ENCODE measurements at regions not wholly inside any gene's neighbourhood (a gene's known extent, or its start where the extent isn't known, plus 50 kb on each side); places are given as distances from the start of the nearest gene placed in this dataset.

DNA sequence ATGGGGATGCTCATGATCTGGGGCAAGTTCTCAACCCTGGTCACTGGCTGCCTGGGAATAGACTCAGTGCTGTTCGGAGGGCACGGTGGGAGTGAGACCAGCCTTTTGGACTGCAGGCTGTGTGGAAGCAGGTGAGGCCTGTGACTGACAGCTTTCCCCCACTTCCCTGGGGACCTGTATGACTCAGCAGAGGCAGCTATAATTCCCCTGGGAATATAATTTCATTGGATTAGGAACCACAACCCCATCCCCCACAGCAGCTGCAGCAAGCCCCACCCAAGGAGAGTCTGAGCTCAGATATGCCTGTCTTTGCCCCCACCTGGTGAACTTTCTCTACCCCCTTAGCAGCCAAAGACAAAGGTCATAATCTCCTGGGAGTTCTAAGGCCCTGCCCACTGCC, 408.6 kb downstream of the PPP3CA start:
- DNase-seq: no peak
- Mint-ChIP-seq H3K27ac (no peak overlapping the region), H3K27me3 (ENCODE audit: low read depth, poor library complexity) (no peaks in the 10 kb centered on the region), H3K4me1 (no peaks in the 10 kb centered on the region), H3K4me3 (no peak overlapping the region), H3K36me3 (ENCODE audit: low read depth) (no peaks in the 10 kb centered on the region), H3K9me3 (peaks cover 7% of the 10 kb centered on the region)
- TF ChIP-seq CTCF (IDR thresholded peaks at IDR 0.05): no peak

DNA sequence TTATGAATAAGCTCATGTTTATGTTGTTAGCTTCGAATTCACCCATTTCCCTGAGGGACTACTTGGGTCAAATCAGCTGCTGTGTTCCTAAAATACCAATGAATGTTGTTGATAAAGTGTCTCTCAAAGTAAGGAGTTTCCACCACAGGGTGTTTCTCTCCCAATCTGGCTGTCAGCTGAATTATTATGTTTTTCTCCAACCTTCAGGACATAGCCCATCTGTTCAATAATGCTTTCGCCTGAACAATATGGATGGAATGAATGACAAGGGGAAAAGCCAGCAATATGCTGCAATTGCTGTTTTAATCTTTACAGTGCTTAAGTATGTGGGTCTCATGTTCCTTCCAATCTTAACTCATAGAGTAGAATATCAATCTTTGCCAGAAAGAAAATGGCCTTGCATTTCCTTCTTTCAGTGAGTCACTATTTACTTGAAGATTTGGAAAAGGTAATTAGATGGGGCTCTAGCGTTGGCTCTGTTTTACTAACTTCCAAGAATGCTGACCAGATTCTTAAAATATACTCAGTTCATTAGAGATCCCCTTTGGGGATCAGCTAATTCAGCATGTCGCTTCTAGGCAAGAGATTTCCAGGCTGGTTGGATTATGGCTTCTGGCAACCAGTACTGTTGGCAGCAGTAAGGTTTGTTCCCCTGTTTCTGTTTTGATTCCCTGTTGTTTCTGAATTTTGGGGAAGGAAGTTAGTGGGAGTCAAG, 410.5 kb downstream of the PPP3CA start:
- Mint-ChIP-seq H3K36me3 (ENCODE audit: low read depth) (no peaks in the 10 kb centered on the region), H3K4me3 (no peak overlapping the region), H3K9me3 (no peaks in the 10 kb centered on the region), H3K27me3 (ENCODE audit: low read depth, poor library complexity) (no peaks in the 10 kb centered on the region), H3K4me1 (no peaks in the 10 kb centered on the region), H3K27ac (no peak overlapping the region)
- DNase-seq: no peak
- TF ChIP-seq CTCF (IDR thresholded peaks at IDR 0.05): no peak

DNA sequence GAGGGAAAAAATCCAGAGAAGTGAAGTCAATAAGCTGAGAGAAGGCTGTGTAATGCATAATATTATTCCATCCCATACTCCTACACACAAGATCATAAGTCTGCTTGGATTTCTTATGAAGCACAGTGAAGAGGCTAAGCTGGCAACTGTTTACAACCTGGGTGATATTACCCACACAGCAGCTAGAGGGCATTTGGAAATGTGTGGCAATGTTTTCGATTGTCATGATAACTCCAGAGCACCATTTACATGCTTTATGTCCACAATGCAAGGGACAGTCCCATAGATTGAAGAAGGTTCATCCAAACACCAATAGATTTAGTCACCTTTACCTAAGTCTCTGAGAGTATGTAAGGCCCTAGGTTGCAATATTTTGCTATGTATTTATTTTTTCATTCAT, 412.2 kb downstream of the PPP3CA start:
- Mint-ChIP-seq H3K27ac (no peak overlapping the region), H3K36me3 (ENCODE audit: low read depth) (no peaks in the 10 kb centered on the region), H3K27me3 (ENCODE audit: low read depth, poor library complexity) (no peaks in the 10 kb centered on the region), H3K4me3 (no peak overlapping the region), H3K9me3 (no peaks in the 10 kb centered on the region), H3K4me1 (no peaks in the 10 kb centered on the region)
- DNase-seq: no peak
- TF ChIP-seq CTCF (IDR thresholded peaks at IDR 0.05): no peak

DNA sequence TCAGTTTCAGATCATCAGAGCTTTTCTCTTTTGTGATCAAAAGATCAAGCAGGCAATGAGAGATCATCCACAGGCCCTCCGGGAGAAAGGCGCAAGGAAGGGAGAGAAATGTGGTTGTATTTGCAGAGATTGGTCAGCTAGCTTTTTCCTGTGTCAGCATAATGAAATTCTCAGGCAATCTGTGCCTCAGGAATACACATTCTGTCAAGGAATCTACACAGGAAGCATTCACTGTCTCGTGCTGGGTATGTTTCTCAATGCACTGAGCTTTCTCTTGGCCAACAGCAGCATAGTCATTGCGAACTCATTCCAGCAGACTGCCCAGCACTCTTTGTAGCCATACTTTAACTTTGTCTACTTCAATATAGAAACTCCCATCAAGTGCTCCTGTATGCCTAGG, 413.7 kb downstream of the PPP3CA start:
- Mint-ChIP-seq H3K4me1 (no peaks in the 10 kb centered on the region), H3K36me3 (ENCODE audit: low read depth) (no peaks in the 10 kb centered on the region), H3K27ac (peak overlapping the region; percentile 71), H3K9me3 (no peaks in the 10 kb centered on the region), H3K4me3 (no peak overlapping the region), H3K27me3 (ENCODE audit: low read depth, poor library complexity) (no peaks in the 10 kb centered on the region)
- TF ChIP-seq CTCF (IDR thresholded peaks at IDR 0.05): no peak
- no peak for DNase-seq

GRCh38 chr4:100929758-100930157, 411.9 kb upstream of the EMCN start:
- Mint-ChIP-seq H3K27ac (no peak overlapping the region), H3K36me3 (ENCODE audit: low read depth) (no peaks in the 10 kb centered on the region), H3K4me3 (no peak overlapping the region), H3K4me1 (no peaks in the 10 kb centered on the region), H3K9me3 (no peaks in the 10 kb centered on the region), H3K27me3 (ENCODE audit: low read depth, poor library complexity) (no peaks in the 10 kb centered on the region)
- DNase-seq: no peak
- TF ChIP-seq CTCF (IDR thresholded peaks at IDR 0.05): no peak

DNA sequence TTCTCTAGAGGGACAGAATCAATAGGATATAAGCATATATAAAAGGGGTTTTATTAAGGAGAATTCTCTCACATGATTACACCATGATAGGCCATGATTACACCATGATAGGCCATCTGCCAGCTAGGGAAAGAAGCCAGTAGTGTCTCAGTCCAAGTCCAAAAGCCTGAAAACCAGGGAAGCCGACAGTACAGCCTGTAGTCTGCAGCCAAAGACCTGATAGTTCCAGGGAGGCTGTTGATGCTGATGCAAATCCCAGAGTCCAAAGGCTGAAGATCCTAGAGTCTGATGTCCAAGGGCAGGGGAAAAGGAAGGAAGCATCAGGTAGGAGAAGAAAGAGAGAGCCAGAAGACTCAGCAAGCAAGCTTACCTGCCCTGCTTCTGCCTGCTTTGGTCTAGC, 411.3 kb upstream of the EMCN start:
- TF ChIP-seq CTCF (IDR thresholded peaks at IDR 0.05): no peak
- H3K4me1 Mint-ChIP-seq: no peaks in the 10 kb centered on the region
- no peaks in the 10 kb centered on the region for H3K36me3 Mint-ChIP-seq (ENCODE audit: low read depth)
- H3K4me3 Mint-ChIP-seq: no peak overlapping the region
- no peaks in the 10 kb centered on the region for H3K9me3 Mint-ChIP-seq
- no peak for DNase-seq
- no peaks in the 10 kb centered on the region for H3K27me3 Mint-ChIP-seq (ENCODE audit: low read depth, poor library complexity)
- H3K27ac Mint-ChIP-seq: peak overlapping the region; percentile 61

All from nephron progenitor cell (in vitro differentiated cells).